GM12875 (cell line): ENCODE measurements at regions not wholly inside any gene's neighbourhood (a gene's known extent, or its start where the extent isn't known, plus 50 kb on each side); places are given as distances from the start of the nearest gene placed in this dataset.

Experiments
- H3K4me3 ChIP-seq: one replicate; pipeline ENCODE4 v1.5.1; 2011; ENCODE audit warnings: low read depth, low read length, control low read depth
- CTCF ChIP-seq: IDR thresholded peaks from 2 replicates; pipeline ENCODE4 v1.5.1; 2011; ENCODE audit warnings: low read depth, mild to moderate bottlenecking, control low read depth, inconsistent platforms, low read length, moderate library complexity, borderline replicate concordance; ENCODE audit not compliant: insufficient read depth

GRCh38 chr15:61421470-61421869, 192.4 kb upstream of the RORA start:
- H3K4me3 ChIP-seq = no peak overlapping the region
- no peak for TF ChIP-seq CTCF

DNA sequence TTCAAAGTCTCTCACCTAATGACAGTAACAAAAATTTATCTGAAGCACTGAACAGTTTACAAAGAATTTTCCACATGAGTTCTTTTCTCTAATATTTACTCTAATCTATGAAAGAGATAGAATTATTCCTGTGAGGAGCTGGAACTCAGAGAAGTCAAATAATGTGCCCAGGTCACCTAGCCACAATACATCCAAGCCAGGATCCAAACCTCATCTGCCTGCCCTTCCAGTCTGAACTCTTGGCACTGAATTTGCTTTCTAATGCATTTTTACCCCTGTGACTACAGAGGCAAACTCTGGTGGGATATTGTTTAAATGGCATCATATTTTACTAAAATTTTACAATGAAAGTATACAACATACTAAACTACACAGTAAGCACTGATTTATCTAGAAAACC, 191.4 kb upstream of the RORA start:
- no peak for TF ChIP-seq CTCF
- no peak overlapping the region for H3K4me3 ChIP-seq

- H3K4me3 ChIP-seq = no peak overlapping the region
- no peak for TF ChIP-seq CTCF
These were observed 186.6 kb upstream of the RORA start for GRCh38 chr15:61415617-61416120.

DNA sequence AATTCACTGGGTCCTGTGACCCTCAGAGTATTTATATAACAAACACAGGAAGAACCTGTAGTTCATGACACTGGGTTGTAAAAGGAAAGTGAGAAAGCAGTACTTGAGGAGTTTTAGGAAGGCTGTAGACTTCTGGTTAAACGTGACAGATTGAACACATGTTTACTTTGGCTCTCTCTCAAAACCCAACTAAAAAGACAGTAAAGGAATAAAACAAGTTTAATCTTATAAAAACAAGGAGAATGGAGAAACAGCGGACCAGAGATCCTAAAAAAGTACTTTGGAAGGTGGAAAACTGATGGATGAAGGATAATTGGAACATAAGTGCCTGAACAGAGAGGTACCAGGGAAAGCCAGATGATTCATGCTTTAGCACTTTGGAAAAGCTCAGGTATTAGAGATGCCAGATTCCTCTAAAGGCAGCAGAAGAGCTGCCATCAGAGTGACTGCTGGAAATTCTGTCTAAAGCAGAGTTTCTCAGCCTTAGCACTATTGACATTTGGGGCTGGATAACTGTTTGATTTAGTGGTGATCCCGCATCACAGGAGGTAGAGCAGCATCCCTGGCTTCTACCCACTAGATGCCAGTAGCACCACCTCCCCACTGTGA, 182.9 kb upstream of the RORA start:
- no peak overlapping the region for H3K4me3 ChIP-seq
- TF ChIP-seq CTCF = no peak

DNA sequence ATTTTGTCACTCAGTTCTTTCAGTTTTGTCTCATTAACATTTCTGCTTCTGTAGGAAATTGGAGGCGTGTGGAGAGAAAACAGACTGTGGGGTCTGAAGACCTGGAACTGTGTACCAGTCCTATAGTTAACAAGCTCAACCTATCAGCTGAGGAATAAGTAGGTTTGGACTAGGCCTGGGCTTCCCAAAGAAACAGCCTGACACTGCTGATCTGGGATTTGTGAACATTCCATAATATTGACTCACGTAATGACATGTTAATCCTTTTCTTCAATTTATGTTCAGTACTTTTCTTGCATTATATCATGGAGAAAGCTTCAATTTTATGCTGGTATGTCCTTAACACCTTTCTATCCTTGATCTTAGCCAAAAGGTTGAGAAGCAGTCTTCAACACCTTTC, 181.6 kb upstream of the RORA start:
- no peak overlapping the region for H3K4me3 ChIP-seq
- TF ChIP-seq CTCF = no peak

DNA sequence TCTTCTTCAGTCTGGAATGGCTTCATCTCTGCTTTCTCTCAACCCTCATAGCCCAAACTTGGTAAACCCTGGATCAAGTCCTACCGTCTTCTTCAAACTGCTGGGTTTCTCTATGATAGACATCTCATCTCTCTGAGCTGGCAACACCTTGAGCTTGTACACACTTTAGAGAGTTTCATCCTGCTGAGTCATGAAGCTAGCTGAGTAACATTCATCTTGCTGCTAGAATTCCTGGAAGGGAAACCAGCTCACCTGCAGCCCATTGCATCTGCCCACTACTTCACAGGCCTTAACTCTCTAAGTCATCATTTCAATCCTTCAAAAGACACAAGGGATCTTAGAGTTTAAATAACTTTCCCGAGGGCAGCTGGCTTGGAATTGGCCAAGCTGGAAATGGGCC, 175.5 kb upstream of the RORA start:
- no peak overlapping the region for H3K4me3 ChIP-seq
- no peak for TF ChIP-seq CTCF

DNA sequence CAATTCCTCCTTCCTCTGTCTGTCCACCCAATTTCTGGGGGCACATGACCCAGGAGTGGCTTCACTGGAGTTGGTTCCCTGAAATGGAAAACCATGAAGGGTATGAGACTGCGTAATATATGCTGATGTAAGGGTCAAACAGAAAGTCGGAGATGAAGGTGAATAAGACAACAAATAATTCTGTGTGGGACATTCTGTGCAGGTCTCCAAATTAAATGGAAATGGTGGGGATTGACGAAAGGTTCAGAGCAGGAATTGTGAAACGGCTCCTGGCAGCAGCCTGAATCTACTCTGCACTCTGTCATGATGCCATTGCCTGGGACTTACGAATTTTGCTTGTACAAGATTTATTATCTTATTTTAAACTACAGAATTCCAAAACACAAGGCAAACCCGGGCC, 174.8 kb upstream of the RORA start:
- TF ChIP-seq CTCF = no peak
- no peak overlapping the region for H3K4me3 ChIP-seq
